Right hindlimb (tissue), 1 donor: ENCODE measurements at regions not wholly inside any gene's neighbourhood (a gene's known extent, or its start where the extent isn't known, plus 50 kb on each side); places are given as distances from the start of the nearest gene placed in this dataset.

Source experiments
- DNase-seq: peaks from one replicate; pipeline ENCODE4 v3.0.0-alpha.2; 2018

- no peak for DNase-seq
Observed at GRCh38 chr5:3654515-3654914, 58.9 kb downstream of the IRX1 start.

GRCh38 chr5:3656803-3657202 lies 61.2 kb downstream of the IRX1 start:
- no peak for DNase-seq

GRCh38 chr5:3657364-3658022 lies 61.9 kb downstream of the IRX1 start:
- DNase-seq, result no peak

- DNase-seq, result no peak
Observed at GRCh38 chr5:3658929-3659328, 63.3 kb downstream of the IRX1 start.

GRCh38 chr5:3659907-3660306 lies 64.3 kb downstream of the IRX1 start:
- no peak for DNase-seq

GRCh38 chr5:3660630-3661029 lies 65.0 kb downstream of the IRX1 start:
- no peak for DNase-seq

GRCh38 chr5:3661755-3662296 lies 66.2 kb downstream of the IRX1 start:
- no peak for DNase-seq

- no peak for DNase-seq
Observed at GRCh38 chr5:3662344-3662743, 66.7 kb downstream of the IRX1 start.

GRCh38 chr5:3671337-3671736 lies 75.7 kb downstream of the IRX1 start:
- DNase-seq, result no peak

- no peak for DNase-seq
Observed at GRCh38 chr5:3678801-3679200, 83.2 kb downstream of the IRX1 start.

GRCh38 chr5:3680821-3681220 lies 85.2 kb downstream of the IRX1 start:
- no peak for DNase-seq

- no peak for DNase-seq
Observed at GRCh38 chr5:3684118-3684517, 88.5 kb downstream of the IRX1 start.

- no peak for DNase-seq
Observed at GRCh38 chr5:3684771-3685354, 89.2 kb downstream of the IRX1 start.

- DNase-seq, result no peak
Observed at GRCh38 chr5:3694819-3695218, 99.2 kb downstream of the IRX1 start.

- no peak for DNase-seq
Observed at GRCh38 chr5:3695818-3696217, 100.2 kb downstream of the IRX1 start.

- no peak for DNase-seq
Observed at GRCh38 chr5:3698412-3698811, 102.8 kb downstream of the IRX1 start.

GRCh38 chr5:3701694-3702093 lies 106.1 kb downstream of the IRX1 start:
- DNase-seq, result no peak

- no peak for DNase-seq
Observed at GRCh38 chr5:3704661-3705060, 109.0 kb downstream of the IRX1 start.

- no peak for DNase-seq
Observed at GRCh38 chr5:3709068-3709716, 113.6 kb downstream of the IRX1 start.

GRCh38 chr5:3709717-3710348 lies 114.2 kb downstream of the IRX1 start:
- no peak for DNase-seq

- DNase-seq, result no peak
Observed at GRCh38 chr5:3715062-3715461, 119.4 kb downstream of the IRX1 start.

GRCh38 chr5:3729631-3730030 lies 134.0 kb downstream of the IRX1 start:
- no peak for DNase-seq

- no peak for DNase-seq
Observed at GRCh38 chr5:3734632-3735031, 139.0 kb downstream of the IRX1 start.

GRCh38 chr5:3736466-3736865 lies 140.8 kb downstream of the IRX1 start:
- DNase-seq, result no peak
